ENCODE measurements at regions not wholly inside any gene's neighbourhood (a gene's known extent, or its start where the extent isn't known, plus 50 kb on each side); places are given as distances from the start of the nearest gene placed in this dataset.

GRCh38 chrX:150150076-150150779, 211.9 kb upstream of the EOLA2 start:
- Histone ChIP-seq H3K36me3 (replicated peaks in 1 of 2; ENCODE audit: control insufficient read depth in 1 of 2, insufficient read depth in 2 of 2, low read length in 1 of 2) (no peaks in the 10 kb centered on the region), H3K27me3 (ENCODE audit: insufficient read depth) (no peaks in the 10 kb centered on the region), H3K27ac (ENCODE audit: low read depth in 2 of 2, low read length in 1 of 2) (no peak overlapping the region), H3K4me3 (ENCODE audit: low read depth in 2 of 2, low read length in 1 of 2) (no peak overlapping the region), H3K9me3 (no peaks in the 10 kb centered on the region), H3K4me1 (ENCODE audit: control insufficient read depth in 1 of 2, insufficient read depth in 2 of 2, low read depth in 1 of 2, low read length in 1 of 2) (peaks cover 0 to 5% of the 10 kb centered on the region in 2 experiments; a peak in 2 of 4 replicates), H3K9me2 (no peaks in the 10 kb centered on the region), H2AFZ (ENCODE audit: low read depth) (no peak overlapping the region), H3K4me2 (no peak overlapping the region), H3F3A (replicated peaks; ENCODE audit: insufficient read depth) (no peaks in the 10 kb centered on the region), H3K9ac (no peak overlapping the region), H4K20me1 (ENCODE audit: insufficient read depth) (no peaks in the 10 kb centered on the region), H3K79me2 (ENCODE audit: insufficient read depth) (no peaks in the 10 kb centered on the region)
- no peak for DNase-seq
- WGBS (ENCODE audit: low lambda C conversion rate) = 66% methylated on average over 3 of the region's 4 CpGs
- no peak for TF ChIP-seq TEAD4 (IDR thresholded peaks at IDR 0.05; ENCODE audit: borderline replicate concordance, insufficient read depth)
- TF ChIP-seq FOSL2 (IDR thresholded peaks at IDR 0.05; ENCODE audit: borderline replicate concordance, low read depth) = no peak
- TF ChIP-seq NRF1 (IDR thresholded peaks at IDR 0.05; ENCODE audit: low read depth, low read length) = no peak
- no peak for TF ChIP-seq JUND (IDR thresholded peaks at IDR 0.05)
- no peak for TF ChIP-seq RXRA (IDR thresholded peaks at IDR 0.05; ENCODE audit: borderline replicate concordance, low read depth)
- TF ChIP-seq USF1 (IDR thresholded peaks at IDR 0.05; ENCODE audit: borderline replicate concordance, low read depth) = no peak
- TF ChIP-seq GATA2 (CRISPR knock-in tag; IDR thresholded peaks at IDR 0.05) = no peak
- TF ChIP-seq USF2 (IDR thresholded peaks at IDR 0.05; ENCODE audit: borderline replicate concordance, low read depth, low read length) = no peak
- TF ChIP-seq GABPA (IDR thresholded peaks at IDR 0.05; ENCODE audit: low read depth) = no peak
- no peak for TF ChIP-seq EZH2phosphoT487 (IDR thresholded peaks at IDR 0.05; ENCODE audit: borderline replicate concordance, low read depth)
- no peak for TF ChIP-seq FOXJ3 (CRISPR knock-in tag; IDR thresholded peaks at IDR 0.05)
- no peak for TF ChIP-seq TCF12 (IDR thresholded peaks at IDR 0.05)
- TF ChIP-seq NFIC (IDR thresholded peaks at IDR 0.05; ENCODE audit: borderline replicate concordance) = no peak
- no peak for TF ChIP-seq EP300 (IDR thresholded peaks at IDR 0.05; ENCODE audit: borderline replicate concordance in 1 of 2, low read depth in 1 of 2, low read length in 1 of 2)
- no peak for TF ChIP-seq MAX (IDR thresholded peaks at IDR 0.05; ENCODE audit: low read depth)
- POLR2A ChIA-PET = no interaction called here
- CTCF ChIA-PET = interaction anchor here (1.0 kb wide), 1 partner anchor 9 kb away, joined by 3 read pairs; no protein-coding TSS in a partner anchor

GRCh38 chrX:150150780-150151125, 212.4 kb upstream of the MAMLD1 start:
- CTCF ChIA-PET = no interaction called here
- no peaks in the 10 kb centered on the region for H3K9me3 ChIP-seq
- no peaks in the 10 kb centered on the region for H4K20me1 ChIP-seq (ENCODE audit: insufficient read depth)
- POLR2A ChIA-PET = no interaction called here
- no peak overlapping the region for H3K4me2 ChIP-seq
- H3K9ac ChIP-seq = no peak overlapping the region
- no peaks in the 10 kb centered on the region for H3K36me3 ChIP-seq (replicated peaks in 1 of 2; ENCODE audit: control insufficient read depth in 1 of 2, insufficient read depth in 2 of 2, low read length in 1 of 2)
- TF ChIP-seq RFX5 (IDR thresholded peaks at IDR 0.05; ENCODE audit: low read length) (no peak), TCF12 (IDR thresholded peaks at IDR 0.05) (no peak), FOXJ3 (CRISPR knock-in tag; IDR thresholded peaks at IDR 0.05) (no peak), FOSL2 (IDR thresholded peaks at IDR 0.05; ENCODE audit: borderline replicate concordance, low read depth) (no peak), JUND (IDR thresholded peaks at IDR 0.05) (no peak), REST (IDR thresholded peaks at IDR 0.05; ENCODE audit: low read depth, low read length) (no peak)
- H3K4me1 ChIP-seq (ENCODE audit: control insufficient read depth in 1 of 2, insufficient read depth in 2 of 2, low read depth in 1 of 2, low read length in 1 of 2) = peaks cover 0 to 11% of the 10 kb centered on the region in 2 experiments; a peak in 2 of 4 replicates
- H3K4me3 ChIP-seq (ENCODE audit: low read depth in 2 of 2, low read length in 1 of 2) = no peak overlapping the region
- H3K79me2 ChIP-seq (ENCODE audit: insufficient read depth) = no peaks in the 10 kb centered on the region
- DNase-seq = no peak
- H3F3A ChIP-seq (replicated peaks; ENCODE audit: insufficient read depth) = no peaks in the 10 kb centered on the region
- H3K27me3 ChIP-seq (ENCODE audit: insufficient read depth) = no peaks in the 10 kb centered on the region
- H2AFZ ChIP-seq (ENCODE audit: low read depth) = no peak overlapping the region
- H3K27ac ChIP-seq (ENCODE audit: low read depth in 2 of 2, low read length in 1 of 2) = no peak overlapping the region
- 19% methylated on average over 2 of the region's 2 CpGs for WGBS (ENCODE audit: low lambda C conversion rate)
- no peaks in the 10 kb centered on the region for H3K9me2 ChIP-seq
